ENCODE measurements at regions not wholly inside any gene's neighbourhood (a gene's known extent, or its start where the extent isn't known, plus 50 kb on each side); places are given as distances from the start of the nearest gene placed in this dataset.
"Not testable (repeated sequence)": the region's sequence is repeated elsewhere in the genome, so short reads cannot be mapped to it uniquely, and the experiment has no call there.

DNA sequence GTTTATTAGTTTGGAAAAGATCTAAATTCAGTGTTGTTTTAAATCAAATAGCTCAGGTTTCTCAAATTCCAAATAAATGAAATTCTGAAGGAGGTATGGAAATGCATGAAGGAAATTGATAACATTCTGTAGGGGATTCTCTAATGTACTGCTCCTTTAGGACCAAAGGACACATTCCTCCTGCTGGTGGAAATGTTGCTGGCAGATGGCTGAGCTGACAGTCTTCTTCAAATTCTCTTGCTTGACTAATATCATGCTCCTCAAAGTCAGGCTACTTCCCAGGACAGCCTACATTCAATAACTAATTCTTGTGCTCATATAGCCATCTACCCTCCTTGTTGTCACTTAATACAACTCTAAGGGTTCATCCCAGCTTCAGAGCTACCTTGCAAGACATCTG is 1118.5 kb downstream of the PCDH9 start:
- Histone ChIP-seq H3K9me3 (ENCODE audit: control insufficient read depth in 1 of 2, low read length in 2 of 2) (no peaks in the 10 kb centered on the region), H3K27ac (ENCODE audit: low read length) (no peak overlapping the region), H3K27me3 (ENCODE audit: low read depth, low read length) (no peaks in the 10 kb centered on the region), H3K4me3 (ENCODE audit: low read depth in 1 of 2, low read length in 2 of 2) (no peak overlapping the region), H3K4me1 (ENCODE audit: control insufficient read depth in 1 of 2, insufficient read depth in 2 of 2, low read length in 2 of 2) (no peaks in the 10 kb centered on the region), H3K36me3 (ENCODE audit: control insufficient read depth in 1 of 2, insufficient read depth in 2 of 2, low read length in 2 of 2) (no peaks in the 10 kb centered on the region)

DNA sequence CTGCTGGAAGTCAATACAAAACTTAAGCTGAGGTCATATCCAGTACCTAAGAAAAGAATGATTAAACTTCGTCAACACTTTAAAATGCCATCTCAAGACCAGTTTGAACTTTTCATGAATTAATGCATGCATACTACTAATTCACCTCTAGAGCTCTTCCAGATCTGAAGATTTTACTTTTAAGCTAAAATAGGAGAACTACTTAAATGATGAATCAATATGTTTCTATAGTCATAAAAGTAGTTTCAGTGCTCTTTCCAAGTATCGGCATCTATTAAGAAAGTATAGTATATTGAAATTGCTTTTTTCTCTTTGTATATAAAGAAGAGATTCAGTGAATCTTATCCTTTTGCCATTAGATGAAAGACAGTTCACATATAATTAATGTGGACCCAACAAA is 1123.9 kb downstream of the PCDH9 start:
- H3K4me1 ChIP-seq (ENCODE audit: control insufficient read depth in 1 of 2, insufficient read depth in 2 of 2, low read length in 2 of 2) = no peaks in the 10 kb centered on the region
- no peaks in the 10 kb centered on the region for H3K36me3 ChIP-seq (ENCODE audit: control insufficient read depth in 1 of 2, insufficient read depth in 2 of 2, low read length in 2 of 2)
- no peak overlapping the region for H3K27ac ChIP-seq (ENCODE audit: low read length)
- no peaks in the 10 kb centered on the region for H3K27me3 ChIP-seq (ENCODE audit: low read depth, low read length)
- H3K9me3 ChIP-seq (ENCODE audit: control insufficient read depth in 1 of 2, low read length in 2 of 2) = no peaks in the 10 kb centered on the region
- H3K4me3 ChIP-seq (ENCODE audit: low read depth in 1 of 2, low read length in 2 of 2) = no peak overlapping the region

DNA sequence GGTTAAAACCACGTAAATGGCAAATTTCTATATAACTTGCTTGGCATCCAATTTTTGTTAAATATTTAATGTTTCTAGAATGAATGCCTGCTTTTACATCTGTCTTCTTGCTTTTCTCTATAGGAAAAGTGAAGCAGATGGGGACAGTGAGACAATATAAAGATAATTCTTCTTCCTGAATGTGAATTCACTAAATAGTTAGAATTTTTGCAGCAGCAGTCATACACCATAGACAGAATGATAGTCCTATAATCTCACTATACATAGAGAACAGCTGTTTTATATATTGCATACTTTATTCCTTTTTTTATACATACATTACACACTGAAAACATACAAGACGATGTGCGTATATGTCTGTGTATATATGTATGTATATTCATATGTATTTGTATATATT is 1127.3 kb downstream of the PCDH9 start:
- Histone ChIP-seq H3K36me3 (ENCODE audit: control insufficient read depth in 1 of 2, insufficient read depth in 2 of 2, low read length in 2 of 2) (no peaks in the 10 kb centered on the region), H3K4me3 (ENCODE audit: low read depth in 1 of 2, low read length in 2 of 2) (no peak overlapping the region), H3K4me1 (ENCODE audit: control insufficient read depth in 1 of 2, insufficient read depth in 2 of 2, low read length in 2 of 2) (no peaks in the 10 kb centered on the region), H3K27me3 (ENCODE audit: low read depth, low read length) (no peaks in the 10 kb centered on the region), H3K9me3 (ENCODE audit: control insufficient read depth in 1 of 2, low read length in 2 of 2) (no peaks in the 10 kb centered on the region), H3K27ac (ENCODE audit: low read length) (no peak overlapping the region)

DNA sequence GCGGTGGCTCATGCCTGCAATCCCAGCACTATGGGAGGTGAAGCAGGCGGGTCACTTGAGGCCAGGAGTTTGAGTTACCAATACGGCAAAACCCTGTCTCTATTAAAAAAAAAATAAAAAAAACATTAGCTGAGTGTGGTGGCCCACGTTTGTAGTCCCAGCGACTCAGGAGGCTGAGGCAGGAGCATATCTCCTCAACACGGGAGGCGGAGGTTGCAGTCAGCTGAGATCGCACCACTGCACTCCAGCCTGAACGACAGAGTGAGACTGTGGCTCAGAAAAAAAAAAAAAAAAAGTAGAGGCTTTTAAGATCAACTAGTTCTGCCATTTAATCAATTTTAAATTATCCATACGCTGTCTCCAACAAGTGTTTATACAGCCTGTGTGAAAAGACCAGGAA is 1130.3 kb downstream of the PCDH9 start:
- Histone ChIP-seq H3K36me3 (ENCODE audit: control insufficient read depth in 1 of 2, insufficient read depth in 2 of 2, low read length in 2 of 2) (no peaks in the 10 kb centered on the region), H3K4me1 (ENCODE audit: control insufficient read depth in 1 of 2, insufficient read depth in 2 of 2, low read length in 2 of 2) (no peaks in the 10 kb centered on the region), H3K9me3 (ENCODE audit: control insufficient read depth in 1 of 2, low read length in 2 of 2) (no peaks in the 10 kb centered on the region), H3K27me3 (ENCODE audit: low read depth, low read length) (no peaks in the 10 kb centered on the region), H3K27ac (ENCODE audit: low read length) (no peak overlapping the region), H3K4me3 (ENCODE audit: low read depth in 1 of 2, low read length in 2 of 2) (no peak overlapping the region)

DNA sequence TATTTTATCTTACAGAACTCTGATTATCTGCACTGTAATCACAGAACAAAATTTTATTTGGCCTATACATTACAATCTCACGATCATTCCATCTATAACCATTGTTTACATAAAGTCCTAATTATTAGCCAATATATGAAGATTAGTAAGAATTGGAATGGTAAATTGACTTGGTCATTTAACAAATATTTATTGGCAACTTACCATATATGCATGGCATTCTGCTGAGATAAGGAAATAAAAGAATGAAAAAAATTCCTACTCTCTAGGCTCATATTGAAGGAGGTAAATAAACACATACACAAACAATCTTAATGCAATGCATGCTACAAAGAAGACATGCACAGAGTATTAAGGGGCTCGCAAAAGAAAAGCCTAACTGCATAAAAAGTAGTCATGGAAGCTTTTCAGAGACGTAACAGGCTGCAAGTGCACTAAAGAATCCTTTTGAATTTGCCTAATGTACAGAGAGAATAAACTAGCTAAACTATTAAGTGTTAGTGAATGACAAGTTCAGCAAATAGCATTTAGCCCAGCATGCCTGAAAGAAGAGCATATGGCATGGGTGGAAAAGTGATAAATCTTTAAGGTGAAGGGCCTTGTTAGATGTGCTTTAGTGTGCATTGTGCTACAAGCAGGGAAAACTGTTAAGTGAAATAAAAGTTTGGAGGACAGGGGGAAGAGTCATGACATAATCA is 1131.1 kb downstream of the PCDH9 start:
- H3K4me3 ChIP-seq (ENCODE audit: low read depth in 1 of 2, low read length in 2 of 2) = no peak overlapping the region
- no peaks in the 10 kb centered on the region for H3K27me3 ChIP-seq (ENCODE audit: low read depth, low read length)
- no peaks in the 10 kb centered on the region for H3K4me1 ChIP-seq (ENCODE audit: control insufficient read depth in 1 of 2, insufficient read depth in 2 of 2, low read length in 2 of 2)
- H3K9me3 ChIP-seq (ENCODE audit: control insufficient read depth in 1 of 2, low read length in 2 of 2) = no peaks in the 10 kb centered on the region
- H3K27ac ChIP-seq (ENCODE audit: low read length) = no peak overlapping the region
- no peaks in the 10 kb centered on the region for H3K36me3 ChIP-seq (ENCODE audit: control insufficient read depth in 1 of 2, insufficient read depth in 2 of 2, low read length in 2 of 2)

DNA sequence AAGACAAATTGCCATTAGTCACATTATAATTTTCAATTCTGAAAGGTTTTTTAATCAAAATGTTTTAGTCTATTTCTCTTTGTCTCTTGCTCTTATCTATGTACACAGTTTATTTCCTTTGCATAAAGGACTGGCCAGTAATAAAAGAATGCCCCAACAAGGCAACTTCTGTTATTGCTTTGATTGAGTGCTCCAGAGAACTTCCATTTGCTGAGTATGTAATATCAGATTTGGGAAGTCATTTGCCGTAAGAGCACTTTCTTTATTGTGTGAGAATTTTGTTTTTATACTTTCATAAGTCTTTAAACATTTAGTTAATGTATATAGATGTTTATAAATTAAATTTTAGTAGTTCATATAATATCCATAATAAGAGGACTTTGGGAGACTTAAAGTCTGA is 1140.4 kb downstream of the PCDH9 start:
- no peak overlapping the region for H3K27ac ChIP-seq (ENCODE audit: low read length)
- no peaks in the 10 kb centered on the region for H3K9me3 ChIP-seq (ENCODE audit: control insufficient read depth in 1 of 2, low read length in 2 of 2)
- no peaks in the 10 kb centered on the region for H3K27me3 ChIP-seq (ENCODE audit: low read depth, low read length)
- no peak overlapping the region for H3K4me3 ChIP-seq (ENCODE audit: low read depth in 1 of 2, low read length in 2 of 2)
- H3K36me3 ChIP-seq (ENCODE audit: control insufficient read depth in 1 of 2, insufficient read depth in 2 of 2, low read length in 2 of 2) = no peaks in the 10 kb centered on the region
- H3K4me1 ChIP-seq (ENCODE audit: control insufficient read depth in 1 of 2, insufficient read depth in 2 of 2, low read length in 2 of 2) = no peaks in the 10 kb centered on the region

DNA sequence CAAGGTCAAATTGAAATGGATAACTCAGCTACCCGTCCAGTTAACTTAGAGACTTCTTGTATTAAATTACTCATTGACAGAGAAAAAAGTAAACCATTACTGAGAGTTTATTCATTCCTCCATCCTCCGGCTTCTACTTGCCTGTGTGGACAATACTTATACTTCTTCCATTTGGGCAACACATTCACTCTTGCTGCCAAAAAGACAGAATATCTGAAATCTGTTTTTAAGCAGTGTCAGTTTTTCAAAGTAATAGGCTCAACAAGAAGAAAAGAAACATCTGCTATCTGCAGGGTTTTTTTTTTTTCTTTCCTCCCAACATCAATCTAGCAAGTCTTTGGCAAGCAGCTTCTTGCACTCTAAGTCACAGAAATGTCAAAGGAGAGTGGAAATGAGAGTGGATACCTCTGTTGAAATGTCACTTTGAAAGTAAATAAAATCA is 1142.8 kb downstream of the PCDH9 start:
- Histone ChIP-seq H3K4me3 (ENCODE audit: low read depth in 1 of 2, low read length in 2 of 2) (no peak overlapping the region), H3K27me3 (ENCODE audit: low read depth, low read length) (no peaks in the 10 kb centered on the region), H3K9me3 (ENCODE audit: control insufficient read depth in 1 of 2, low read length in 2 of 2) (no peaks in the 10 kb centered on the region), H3K36me3 (ENCODE audit: control insufficient read depth in 1 of 2, insufficient read depth in 2 of 2, low read length in 2 of 2) (no peaks in the 10 kb centered on the region), H3K4me1 (ENCODE audit: control insufficient read depth in 1 of 2, insufficient read depth in 2 of 2, low read length in 2 of 2) (no peaks in the 10 kb centered on the region), H3K27ac (ENCODE audit: low read length) (no peak overlapping the region)

DNA sequence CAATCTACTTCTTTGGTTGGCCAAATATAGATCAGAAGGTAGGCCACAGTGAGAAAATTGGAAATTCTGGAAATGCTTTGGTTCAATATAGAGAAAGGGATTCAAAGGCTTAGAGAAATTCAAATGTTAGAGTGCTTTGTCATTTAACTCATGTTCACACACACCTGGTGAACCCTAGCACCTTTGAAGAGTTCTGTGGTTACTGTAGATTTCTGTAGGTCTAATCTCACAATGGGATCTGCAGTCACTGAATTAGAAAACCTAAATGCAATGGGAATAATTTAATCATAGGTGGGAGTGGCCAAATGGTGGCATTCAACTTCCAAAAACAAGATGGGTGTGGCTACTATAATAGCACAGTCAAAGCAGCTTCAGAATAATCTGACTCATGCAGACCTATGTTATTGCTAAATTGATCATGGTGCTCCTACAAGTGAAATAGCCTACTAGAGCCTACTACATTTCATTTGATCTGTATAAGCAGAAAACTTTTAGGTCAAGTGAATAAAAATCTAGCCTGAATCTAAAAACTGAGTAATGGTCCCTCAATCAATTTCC is 1152.9 kb downstream of the PCDH9 start:
- no peaks in the 10 kb centered on the region for H3K9me3 ChIP-seq (ENCODE audit: control insufficient read depth in 1 of 2, low read length in 2 of 2)
- no peaks in the 10 kb centered on the region for H3K27me3 ChIP-seq (ENCODE audit: low read depth, low read length)
- no peak overlapping the region for H3K4me3 ChIP-seq (ENCODE audit: low read depth in 1 of 2, low read length in 2 of 2)
- H3K36me3 ChIP-seq (ENCODE audit: control insufficient read depth in 1 of 2, insufficient read depth in 2 of 2, low read length in 2 of 2) = no peaks in the 10 kb centered on the region
- H3K4me1 ChIP-seq (ENCODE audit: control insufficient read depth in 1 of 2, insufficient read depth in 2 of 2, low read length in 2 of 2) = no peaks in the 10 kb centered on the region
- no peak overlapping the region for H3K27ac ChIP-seq (ENCODE audit: low read length)

DNA sequence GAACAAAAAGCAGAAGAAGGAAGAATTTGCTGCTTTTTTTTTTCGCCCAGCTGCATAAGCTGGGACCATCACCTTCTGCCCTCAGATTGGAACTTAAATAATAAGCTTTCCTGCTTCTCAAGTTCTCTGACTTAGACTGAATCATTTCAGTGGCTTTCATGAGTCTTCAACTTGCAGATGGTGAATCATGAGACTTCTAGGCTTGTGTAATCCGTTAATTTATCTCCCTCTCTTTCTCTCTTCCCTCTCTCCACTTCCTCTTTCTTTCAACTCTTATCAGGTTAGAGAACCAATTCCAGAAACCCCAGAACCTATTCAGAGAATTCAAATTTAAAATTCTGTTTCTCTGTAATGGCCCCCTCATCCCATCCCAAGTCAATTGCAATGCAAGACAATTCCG is 1153.7 kb downstream of the PCDH9 start:
- Histone ChIP-seq H3K4me3 (ENCODE audit: low read depth in 1 of 2, low read length in 2 of 2) (no peak overlapping the region), H3K9me3 (ENCODE audit: control insufficient read depth in 1 of 2, low read length in 2 of 2) (no peaks in the 10 kb centered on the region), H3K27me3 (ENCODE audit: low read depth, low read length) (no peaks in the 10 kb centered on the region), H3K36me3 (ENCODE audit: control insufficient read depth in 1 of 2, insufficient read depth in 2 of 2, low read length in 2 of 2) (no peaks in the 10 kb centered on the region), H3K27ac (ENCODE audit: low read length) (no peak overlapping the region), H3K4me1 (ENCODE audit: control insufficient read depth in 1 of 2, insufficient read depth in 2 of 2, low read length in 2 of 2) (no peaks in the 10 kb centered on the region)

DNA sequence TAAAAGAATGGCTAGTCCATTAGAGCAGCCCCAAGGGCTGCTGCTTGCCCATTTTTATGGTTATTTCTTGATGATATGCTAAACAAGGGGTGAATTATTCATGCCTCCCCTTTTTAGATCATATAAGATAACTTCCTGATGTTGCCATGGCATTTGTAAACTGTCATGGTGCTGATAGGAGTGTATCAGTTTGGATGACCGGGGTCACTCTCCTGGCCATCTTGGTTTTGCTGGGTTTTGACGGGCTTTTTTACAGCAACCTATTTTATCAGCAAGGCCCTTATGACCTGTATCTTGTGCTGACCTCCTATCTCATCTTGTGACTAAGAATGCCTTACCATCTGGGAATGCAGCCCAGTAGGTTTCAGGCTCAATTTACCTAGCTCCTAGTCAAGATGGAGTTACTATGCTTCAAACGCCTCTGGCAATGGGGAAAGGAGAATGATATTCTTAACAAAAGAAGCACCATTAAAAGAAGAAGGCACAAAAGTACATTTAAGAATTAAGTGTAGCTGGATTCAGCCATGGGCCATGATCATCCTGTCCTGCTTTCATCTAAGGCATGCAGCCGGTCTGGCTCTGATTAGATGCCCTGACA is 1156.0 kb downstream of the PCDH9 start:
- Histone ChIP-seq H3K27ac (ENCODE audit: low read length) (no peak overlapping the region), H3K36me3 (ENCODE audit: control insufficient read depth in 1 of 2, insufficient read depth in 2 of 2, low read length in 2 of 2) (no peaks in the 10 kb centered on the region), H3K4me3 (ENCODE audit: low read depth in 1 of 2, low read length in 2 of 2) (no peak overlapping the region), H3K9me3 (ENCODE audit: control insufficient read depth in 1 of 2, low read length in 2 of 2) (no peaks in the 10 kb centered on the region), H3K4me1 (ENCODE audit: control insufficient read depth in 1 of 2, insufficient read depth in 2 of 2, low read length in 2 of 2) (no peaks in the 10 kb centered on the region), H3K27me3 (ENCODE audit: low read depth, low read length) (no peaks in the 10 kb centered on the region)

DNA sequence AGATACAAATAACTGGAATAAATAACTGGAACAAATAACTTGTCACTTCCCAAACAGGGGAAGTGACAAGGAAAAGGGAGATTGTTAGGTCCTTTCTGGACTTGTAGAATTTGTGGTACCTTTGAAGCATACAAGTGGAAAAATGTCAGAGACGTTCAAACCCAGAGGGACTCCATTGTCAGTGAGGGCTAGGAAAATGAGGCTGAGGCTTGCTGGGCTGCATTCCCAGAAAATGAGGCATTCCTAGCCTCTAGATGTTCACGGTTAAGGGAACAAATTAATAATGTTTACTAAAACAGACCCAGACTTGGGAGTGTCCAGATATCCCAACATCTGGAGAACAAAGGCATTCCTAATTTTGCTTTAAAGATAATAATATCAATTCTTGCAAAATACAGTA is 1158.0 kb downstream of the PCDH9 start:
- not testable (repeated sequence) for H3K4me3 ChIP-seq (ENCODE audit: low read depth in 1 of 2, low read length in 2 of 2); H3K9me3 ChIP-seq (ENCODE audit: control insufficient read depth in 1 of 2, low read length in 2 of 2); H3K27me3 ChIP-seq (ENCODE audit: low read depth, low read length); H3K27ac ChIP-seq (ENCODE audit: low read length); H3K4me1 ChIP-seq (ENCODE audit: control insufficient read depth in 1 of 2, insufficient read depth in 2 of 2, low read length in 2 of 2); H3K36me3 ChIP-seq (ENCODE audit: control insufficient read depth in 1 of 2, insufficient read depth in 2 of 2, low read length in 2 of 2)

DNA sequence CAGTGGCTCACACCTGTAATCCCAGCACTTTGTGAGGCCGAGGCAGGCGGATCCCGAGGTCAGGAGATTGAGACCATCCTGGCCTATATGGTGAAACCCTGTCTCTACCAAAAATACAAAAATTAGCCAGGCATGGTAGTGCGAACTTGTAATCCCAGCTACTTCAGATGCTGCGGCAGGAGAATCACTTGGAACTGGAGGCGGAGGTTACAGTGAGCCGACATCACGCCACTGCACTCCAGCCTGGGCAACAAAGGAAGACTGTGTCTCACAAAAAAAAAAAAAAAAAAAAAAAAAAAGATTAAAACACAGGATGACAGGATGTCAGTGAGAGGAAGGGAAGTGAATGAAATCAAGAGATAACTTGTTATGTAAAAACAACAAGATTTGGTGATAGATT is 1158.5 kb downstream of the PCDH9 start:
- Histone ChIP-seq H3K36me3 (ENCODE audit: control insufficient read depth in 1 of 2, insufficient read depth in 2 of 2, low read length in 2 of 2) (no peaks in the 10 kb centered on the region), H3K27me3 (ENCODE audit: low read depth, low read length) (no peaks in the 10 kb centered on the region), H3K9me3 (ENCODE audit: control insufficient read depth in 1 of 2, low read length in 2 of 2) (no peaks in the 10 kb centered on the region), H3K4me3 (ENCODE audit: low read depth in 1 of 2, low read length in 2 of 2) (no peak overlapping the region), H3K27ac (ENCODE audit: low read length) (no peak overlapping the region), H3K4me1 (ENCODE audit: control insufficient read depth in 1 of 2, insufficient read depth in 2 of 2, low read length in 2 of 2) (no peaks in the 10 kb centered on the region)

Data from muscle layer of duodenum (tissue), 2 donors.